Vagina (tissue), 2 donors: ENCODE measurements at regions not wholly inside any gene's neighbourhood (a gene's known extent, or its start where the extent isn't known, plus 50 kb on each side); places are given as distances from the start of the nearest gene placed in this dataset.

Source experiments
- DNase-seq, 2 donors: peaks; one replicate each; pipeline ENCODE4 v3.0.0-alpha.2; 2017; ENCODE audit errors: extremely low spot score in 2 of 2
- H3K27ac ChIP-seq: fragments of 200-600 bp; sonication (generic); one replicate; pipeline ENCODE4 v1.5.1; 2019
- H3K27me3 ChIP-seq: fragments of 200-600 bp; sonication (generic); one replicate; pipeline ENCODE4 v1.5.1; 2019
- H3K36me3 ChIP-seq, 2 donors: fragments of 200-600 bp; sonication (generic); one replicate each; pipeline ENCODE4 v1.5.1; 2017 to 2019
- H3K4me1 ChIP-seq: fragments of 200-600 bp; sonication (generic); one replicate; pipeline ENCODE4 v1.5.1; 2019
- H3K4me3 ChIP-seq, 2 donors: fragments of 200-600 bp; sonication (generic); 1 replicate in 1 of 2; 2 replicates in 1 of 2; pipeline ENCODE4 v1.5.1; 2016 to 2019
- H3K9me3 ChIP-seq: fragments of 200-600 bp; sonication (generic); one replicate; pipeline ENCODE4 v1.5.1; 2019
- POLR2A ChIP-seq, 2 donors: fragments of 450-650 bp; IDR thresholded peaks; one replicate each; pipeline ENCODE4 v1.6.1; 2017; ENCODE audit warnings: antibody characterized with exemption in 2 of 2, mild to moderate bottlenecking in 2 of 2, moderate library complexity in 2 of 2
- POLR2AphosphoS5 ChIP-seq, 2 donors: sonication (generic); formaldehyde crosslinking; IDR thresholded peaks; one replicate each; pipeline ENCODE4 v1.9.0; 2017; ENCODE audit warnings: antibody characterized with exemption in 2 of 2, mild to moderate bottlenecking in 2 of 2, low read depth in 1 of 2; ENCODE audit not compliant: insufficient read depth in 1 of 2
- intact Hi-C: fragments of 100-400 bp; cut with DNase I; formaldehyde crosslinking; loops from one replicate; pipeline ENCODE4 v1.15.1; 2023
- TF ChIP-seq, protein P1 (sequence below), 3 experiments: fragments of 450-650 bp in 2 of 3; fragments of 200-600 bp in 1 of 3; sonication (generic) in 1 of 3; IDR thresholded peaks; one replicate each; pipeline ENCODE4 v1.5.1; 2017 to 2019; ENCODE audit warnings: antibody characterized with exemption in 3 of 3, mild to moderate bottlenecking in 2 of 3, moderate library complexity in 2 of 3

DNA sequence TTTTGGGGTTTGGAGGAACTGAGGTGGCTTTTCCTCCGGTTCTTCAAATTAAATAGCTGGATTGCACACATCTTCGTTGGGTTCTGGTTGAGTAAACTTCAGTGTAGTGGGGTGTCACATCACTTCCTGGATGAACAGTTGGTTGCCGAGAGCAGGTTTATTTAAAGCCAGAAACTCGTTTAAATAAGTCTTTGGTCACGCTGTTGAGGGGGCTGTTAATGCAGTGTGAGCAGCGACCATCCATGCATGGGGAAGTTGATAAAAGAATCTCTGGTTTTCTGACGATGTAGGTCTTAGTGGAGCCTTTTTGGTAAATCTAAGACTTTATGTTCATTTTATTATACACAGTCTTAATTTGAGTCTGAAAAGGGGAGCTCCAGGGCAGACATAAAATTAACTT lies 351.2 kb upstream of the ARGLU1 start:
- H3K27ac ChIP-seq: no peak overlapping the region
- no peak overlapping the region for H3K4me3 ChIP-seq
- intact Hi-C loops: loop anchor here (10.0 kb wide), 1 partner anchor 384 kb away; the partner anchor contains the start of gene EFNB2

DNA sequence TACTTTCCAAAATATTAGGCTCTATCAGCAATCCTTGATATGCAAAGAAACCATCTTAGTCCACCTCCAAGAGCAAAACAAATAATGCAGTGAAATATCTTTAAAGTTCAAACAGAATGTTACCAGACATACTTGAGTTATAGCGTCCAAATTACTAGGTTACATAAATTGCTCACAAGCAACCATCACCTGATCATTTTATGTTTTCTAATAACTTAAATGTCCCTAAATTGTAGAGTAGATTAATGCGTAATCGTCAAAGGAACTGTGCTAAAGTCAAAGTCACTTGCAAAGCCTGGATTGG lies 350.6 kb upstream of the ARGLU1 start:
- TF ChIP-seq POLR2AphosphoS5 (IDR thresholded peaks at IDR 0.05; ENCODE audit: insufficient read depth in 1 of 2, low read depth in 1 of 2) (no peak), POLR2A (IDR thresholded peaks at IDR 0.05) (no peak)
- TF ChIP-seq, protein P1, sequence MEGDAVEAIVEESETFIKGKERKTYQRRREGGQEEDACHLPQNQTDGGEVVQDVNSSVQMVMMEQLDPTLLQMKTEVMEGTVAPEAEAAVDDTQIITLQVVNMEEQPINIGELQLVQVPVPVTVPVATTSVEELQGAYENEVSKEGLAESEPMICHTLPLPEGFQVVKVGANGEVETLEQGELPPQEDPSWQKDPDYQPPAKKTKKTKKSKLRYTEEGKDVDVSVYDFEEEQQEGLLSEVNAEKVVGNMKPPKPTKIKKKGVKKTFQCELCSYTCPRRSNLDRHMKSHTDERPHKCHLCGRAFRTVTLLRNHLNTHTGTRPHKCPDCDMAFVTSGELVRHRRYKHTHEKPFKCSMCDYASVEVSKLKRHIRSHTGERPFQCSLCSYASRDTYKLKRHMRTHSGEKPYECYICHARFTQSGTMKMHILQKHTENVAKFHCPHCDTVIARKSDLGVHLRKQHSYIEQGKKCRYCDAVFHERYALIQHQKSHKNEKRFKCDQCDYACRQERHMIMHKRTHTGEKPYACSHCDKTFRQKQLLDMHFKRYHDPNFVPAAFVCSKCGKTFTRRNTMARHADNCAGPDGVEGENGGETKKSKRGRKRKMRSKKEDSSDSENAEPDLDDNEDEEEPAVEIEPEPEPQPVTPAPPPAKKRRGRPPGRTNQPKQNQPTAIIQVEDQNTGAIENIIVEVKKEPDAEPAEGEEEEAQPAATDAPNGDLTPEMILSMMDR (IDR thresholded peaks at IDR 0.05): no peak
- DNase-seq: no peak
- Histone ChIP-seq H3K27ac (no peak overlapping the region), H3K27me3 (no peaks in the 10 kb centered on the region), H3K4me1 (no peaks in the 10 kb centered on the region), H3K4me3 (peak overlapping the region; percentile 48 to 76), H3K36me3 (no peaks in the 10 kb centered on the region), H3K9me3 (no peaks in the 10 kb centered on the region)
- intact Hi-C loops: loop anchor here (10.0 kb wide), 1 partner anchor 384 kb away; the partner anchor contains the start of gene EFNB2

More for the DNA sequence above, 351.2 kb upstream of the ARGLU1 start:
- H3K27me3 ChIP-seq: no peaks in the 10 kb centered on the region
- TF ChIP-seq, protein P1 (IDR thresholded peaks at IDR 0.05): no peak
- H3K36me3 ChIP-seq: no peaks in the 10 kb centered on the region
- H3K4me1 ChIP-seq: no peaks in the 10 kb centered on the region
- no peak for DNase-seq
- H3K9me3 ChIP-seq: no peaks in the 10 kb centered on the region

DNA sequence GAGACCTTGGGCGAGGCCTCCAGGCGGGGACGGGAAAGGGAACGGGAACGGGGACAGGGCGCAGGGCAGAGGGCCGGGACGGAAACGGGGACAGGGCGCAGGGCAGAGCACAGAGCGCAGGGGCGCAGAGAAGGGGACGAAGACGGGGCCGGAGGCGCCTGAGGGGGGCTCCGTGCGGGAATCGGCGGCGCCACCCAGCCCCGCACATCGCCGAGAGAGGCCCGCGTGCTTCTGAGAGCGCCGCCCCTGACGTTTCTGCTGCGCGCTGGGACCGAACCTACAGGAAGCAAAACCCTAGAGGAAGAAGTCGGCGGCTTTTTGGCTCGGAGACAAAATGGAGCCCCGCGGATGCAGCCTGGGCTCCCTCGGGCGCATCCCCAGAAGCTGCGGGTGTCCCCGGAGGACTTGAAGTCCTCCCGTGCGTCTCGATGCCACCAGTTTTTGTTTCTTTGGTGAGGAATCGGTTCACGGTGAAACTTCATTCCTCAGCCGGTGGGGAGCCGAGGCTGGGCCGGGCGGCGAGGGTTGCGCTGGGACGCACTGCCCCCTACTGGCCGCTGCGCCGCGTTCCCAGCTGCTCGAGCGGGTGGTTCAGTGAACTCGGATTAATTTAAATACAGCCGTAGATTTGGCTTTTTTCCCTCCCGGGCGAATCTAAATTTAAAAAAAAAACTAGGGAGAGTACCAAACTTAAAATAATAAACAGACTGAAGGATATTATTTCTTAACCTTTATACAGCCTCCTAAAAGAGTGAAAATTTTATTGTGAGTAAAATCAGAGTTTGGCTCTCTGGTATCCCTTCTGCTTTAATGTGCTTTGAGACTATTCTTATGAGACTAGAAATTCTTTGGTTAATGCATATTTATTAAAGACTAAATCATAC lies 350.0 kb upstream of the ARGLU1 start:
- no peak for TF ChIP-seq POLR2A (IDR thresholded peaks at IDR 0.05)
- TF ChIP-seq, protein P1 (IDR thresholded peaks at IDR 0.05): peak; percentile 49 to 93 (median 83)
- peak; percentile 67 to 74 for TF ChIP-seq POLR2AphosphoS5 (IDR thresholded peaks at IDR 0.05; ENCODE audit: insufficient read depth in 1 of 2, low read depth in 1 of 2)
- Histone ChIP-seq H3K9me3 (no peaks in the 10 kb centered on the region), H3K4me3 (peak overlapping the region; percentile 48 to 76), H3K27me3 (no peaks in the 10 kb centered on the region), H3K36me3 (no peaks in the 10 kb centered on the region), H3K27ac (peak overlapping the region; percentile 89), H3K4me1 (no peaks in the 10 kb centered on the region)
- no peak for DNase-seq
- intact Hi-C loops: loop anchor here (10.0 kb wide), 1 partner anchor 383 kb away; the partner anchor contains the start of gene EFNB2

DNA sequence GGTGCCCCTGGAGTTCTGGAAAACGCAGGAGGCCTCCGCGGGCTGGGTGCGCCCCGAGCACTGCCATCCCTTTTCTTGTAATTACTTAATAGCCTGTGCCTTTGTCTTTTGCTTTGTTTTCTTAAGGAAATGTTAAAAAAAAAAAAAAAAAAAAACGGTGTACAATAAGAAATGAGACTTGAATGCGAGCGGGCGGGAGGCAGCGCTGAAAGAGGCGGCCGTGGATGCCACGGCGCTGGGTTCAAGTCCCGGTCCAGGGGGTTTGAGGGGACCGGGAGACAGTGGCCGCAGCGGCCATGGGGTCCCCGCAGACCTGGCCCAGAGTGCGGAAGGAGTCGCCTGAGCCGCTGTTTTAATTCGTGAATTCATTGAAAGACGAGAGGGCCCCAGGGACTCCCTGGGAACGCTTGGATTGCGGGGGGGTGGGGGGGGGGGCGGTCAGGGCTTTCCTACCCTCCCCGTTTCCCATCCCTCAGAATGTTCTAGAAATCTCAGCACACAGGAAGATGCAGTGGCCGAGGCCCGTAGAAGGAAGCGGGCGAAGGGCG lies 349.2 kb upstream of the ARGLU1 start:
- intact Hi-C loops: loop anchor here (10.0 kb wide), 1 partner anchor 382 kb away; the partner anchor contains the start of gene EFNB2
- no peak for DNase-seq
- no peaks in the 10 kb centered on the region for H3K36me3 ChIP-seq

More for the DNA sequence above, 349.2 kb upstream of the ARGLU1 start:
- peak overlapping the region; percentile 89 for H3K27ac ChIP-seq
- peak overlapping the region; percentile 48 to 76 for H3K4me3 ChIP-seq
- no peaks in the 10 kb centered on the region for H3K9me3 ChIP-seq
- H3K4me1 ChIP-seq: no peaks in the 10 kb centered on the region
- TF ChIP-seq, protein P1 (IDR thresholded peaks at IDR 0.05): no peak
- peak in 1 of 2 donors; percentile 32 for TF ChIP-seq POLR2AphosphoS5 (IDR thresholded peaks at IDR 0.05; ENCODE audit: insufficient read depth in 1 of 2, low read depth in 1 of 2)
- H3K27me3 ChIP-seq: no peaks in the 10 kb centered on the region
